Neural cell (in vitro differentiated cells): ENCODE measurements at regions not wholly inside any gene's neighbourhood (a gene's known extent, or its start where the extent isn't known, plus 50 kb on each side); places are given as distances from the start of the nearest gene placed in this dataset.

ENCODE experiments used
- H2AFZ ChIP-seq: fragments of 200-600, 300-800 bp; sonication (generic), shearing (Covaris generic); 2 replicates; pipeline ENCODE4 v1.6.0; 2014; ENCODE audit warnings: low read depth, mild to moderate bottlenecking, antibody characterized with exemption, low read length, moderate library complexity
- H3F3A ChIP-seq: fragments of 200-600 bp; shearing (Covaris generic); 2 replicates; pipeline ENCODE4 v1.6.1; 2016; ENCODE audit warnings: mild to moderate bottlenecking, moderate library complexity, mixed read lengths, antibody characterized with exemption, low read length; ENCODE audit not compliant: insufficient read depth, poor library complexity, severe bottlenecking
- H3K27ac ChIP-seq: fragments of 200-600, 300-800 bp; sonication (generic), shearing (Covaris generic); 2 replicates; pipeline ENCODE4 v1.5.1; 2014; ENCODE audit warnings: mild to moderate bottlenecking, low read length, moderate library complexity
- H3K27me3 ChIP-seq: fragments of 300-800, 200-600 bp; sonication (generic), shearing (Covaris generic); 2 replicates; pipeline ENCODE4 v1.6.0; 2014; ENCODE audit warnings: mild to moderate bottlenecking, low read depth, low read length, moderate library complexity; ENCODE audit not compliant: insufficient read depth
- H3K36me3 ChIP-seq: fragments of 300-800, 200-600 bp; sonication (generic), shearing (Covaris generic); 2 replicates; pipeline ENCODE4 v1.5.1; 2014; ENCODE audit warnings: mild to moderate bottlenecking, antibody characterized with exemption, low read length, moderate library complexity; ENCODE audit not compliant: insufficient read depth
- H3K4me2 ChIP-seq: fragments of 300-800, 200-600 bp; sonication (generic), shearing (Covaris generic); 2 replicates; pipeline ENCODE4 v1.6.0; 2014; ENCODE audit warnings: mild to moderate bottlenecking, low read length
- H3K4me3 ChIP-seq: fragments of 300-800, 200-600 bp; sonication (generic), shearing (Covaris generic); 2 replicates; pipeline ENCODE4 v1.5.1; 2014; ENCODE audit warnings: mild to moderate bottlenecking, low read length, moderate library complexity
- H3K79me2 ChIP-seq: fragments of 200-600 bp; shearing (Covaris generic); replicated peaks from 2 replicates; pipeline ENCODE4 v1.6.0; 2014; ENCODE audit warnings: mild to moderate bottlenecking, low read length, moderate library complexity; ENCODE audit not compliant: insufficient read depth
- H3K9ac ChIP-seq: fragments of 300-800, 200-600 bp; sonication (generic), shearing (Covaris generic); 2 replicates; pipeline ENCODE4 v1.6.1; 2016; ENCODE audit warnings: mild to moderate bottlenecking, low read length, mixed read lengths
- H3K9me2 ChIP-seq: fragments of 200-600 bp; shearing (Covaris generic); 2 replicates; pipeline ENCODE4 v1.6.1; 2016; ENCODE audit warnings: mild to moderate bottlenecking, low read length, mixed read lengths; ENCODE audit not compliant: insufficient read depth
- H3K9me3 ChIP-seq: fragments of 200-600, 300-800 bp; sonication (generic), shearing (Covaris generic); 2 replicates; pipeline ENCODE4 v1.6.1; 2016; ENCODE audit warnings: mild to moderate bottlenecking, mixed run types, low read length, moderate library complexity, mixed read lengths
- H4K20me1 ChIP-seq: fragments of 200-600 bp; shearing (Covaris generic); 2 replicates; pipeline ENCODE4 v1.6.1; 2016; ENCODE audit warnings: mild to moderate bottlenecking, mixed run types; ENCODE audit not compliant: insufficient read depth
- CTCF ChIP-seq: fragments of 450-650 bp; IDR thresholded peaks from 2 replicates; pipeline ENCODE4 v1.5.1; 2014; ENCODE audit warnings: antibody characterized with exemption, mild to moderate bottlenecking, moderate library complexity; ENCODE audit not compliant: poor library complexity, severe bottlenecking
- EP300 ChIP-seq: fragments of 450-650 bp; conservative IDR thresholded peaks from 2 replicates; pipeline ENCODE4 v1.6.1; 2014; ENCODE audit warnings: antibody characterized with exemption, mild to moderate bottlenecking, moderate library complexity; ENCODE audit not compliant: poor library complexity, severe bottlenecking
- EZH2 ChIP-seq: fragments of 200-600, 300-800 bp; shearing (Covaris generic), sonication (generic); IDR thresholded peaks from 2 replicates; pipeline ENCODE4 v1.6.1; 2014; ENCODE audit warnings: antibody characterized with exemption, low read length, borderline replicate concordance, mild to moderate bottlenecking; ENCODE audit not compliant: insufficient read depth, poor library complexity, severe bottlenecking
- MXI1 ChIP-seq: fragments of 450-650 bp; conservative IDR thresholded peaks from 2 replicates; pipeline ENCODE4 v1.6.1; 2014; ENCODE audit warnings: antibody characterized with exemption, mild to moderate bottlenecking; ENCODE audit not compliant: poor library complexity, severe bottlenecking
- POLR2AphosphoS5 ChIP-seq: IDR thresholded peaks from 2 replicates; pipeline ENCODE4 v1.6.1; 2012
- RAD21 ChIP-seq: fragments of 450-650 bp; conservative IDR thresholded peaks from 2 replicates; pipeline ENCODE4 v1.6.1; 2014; ENCODE audit warnings: antibody characterized with exemption, mild to moderate bottlenecking, moderate library complexity
- REST ChIP-seq: IDR thresholded peaks from 2 replicates; pipeline ENCODE4 v1.6.1; 2012; ENCODE audit warnings: borderline replicate concordance
- SMC3 ChIP-seq: fragments of 450-650 bp; conservative IDR thresholded peaks from 2 replicates; pipeline ENCODE4 v1.6.1; 2014; ENCODE audit warnings: antibody characterized with exemption, mild to moderate bottlenecking, moderate library complexity; ENCODE audit not compliant: poor library complexity
- TAF1 ChIP-seq: IDR thresholded peaks from 2 replicates; pipeline ENCODE4 v1.6.1; 2012; ENCODE audit warnings: low read depth

DNA sequence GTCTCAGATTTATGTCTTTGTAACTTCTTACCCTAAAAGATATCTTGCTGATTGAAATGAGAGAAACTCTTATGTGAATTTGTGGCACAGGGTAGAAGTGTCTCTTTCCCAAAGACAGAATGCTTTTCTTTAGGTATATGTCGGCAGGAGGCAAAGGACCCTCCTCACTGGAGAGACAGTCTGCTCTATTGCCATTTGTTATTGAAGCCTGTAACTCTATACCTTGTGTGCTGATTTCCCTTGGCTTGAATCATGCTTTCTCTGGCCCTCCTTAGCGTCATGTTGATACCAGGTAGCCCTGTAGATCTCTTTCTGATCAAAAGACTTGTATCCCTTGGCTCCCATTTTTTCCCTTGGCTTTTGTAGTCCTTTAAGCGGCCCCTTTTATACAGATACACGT is 284.3 kb downstream of the CXXC4 start (continued):
- no peak for TF ChIP-seq TAF1
- TF ChIP-seq EP300 = no peak

DNA sequence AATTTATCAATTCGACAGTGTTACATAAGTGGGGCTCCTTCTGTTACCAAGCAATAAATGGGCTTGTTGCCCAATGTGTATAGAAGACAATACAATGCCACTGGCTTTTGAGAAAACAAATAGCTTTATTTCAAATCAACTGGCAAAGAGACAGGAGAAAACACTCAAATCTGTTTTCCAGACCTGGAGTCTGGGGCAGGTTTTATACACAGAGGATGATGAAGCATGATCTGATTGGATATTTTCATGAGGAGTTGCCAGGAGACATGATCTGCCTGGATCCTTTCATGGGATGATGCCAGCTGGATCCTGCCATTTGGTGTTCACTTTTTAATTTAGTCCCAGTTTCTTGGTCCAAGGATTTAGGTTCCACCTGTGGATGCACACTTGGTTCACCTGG is 287.9 kb downstream of the CXXC4 start:
- no peaks in the 10 kb centered on the region for H3F3A ChIP-seq
- no peaks in the 10 kb centered on the region for H3K27me3 ChIP-seq
- no peaks in the 10 kb centered on the region for H3K9me3 ChIP-seq
- H3K4me2 ChIP-seq = no peak overlapping the region
- H3K9ac ChIP-seq = no peak overlapping the region
- H3K9me2 ChIP-seq = no peaks in the 10 kb centered on the region
- no peak overlapping the region for H2AFZ ChIP-seq
- H3K4me3 ChIP-seq = no peak overlapping the region
- H3K79me2 ChIP-seq = no peaks in the 10 kb centered on the region
- H4K20me1 ChIP-seq = no peaks in the 10 kb centered on the region
- no peaks in the 10 kb centered on the region for H3K36me3 ChIP-seq
- TF ChIP-seq EZH2 (no peak), RAD21 (no peak), EP300 (no peak), CTCF (no peak), POLR2AphosphoS5 (no peak)
- no peak overlapping the region for H3K27ac ChIP-seq

DNA sequence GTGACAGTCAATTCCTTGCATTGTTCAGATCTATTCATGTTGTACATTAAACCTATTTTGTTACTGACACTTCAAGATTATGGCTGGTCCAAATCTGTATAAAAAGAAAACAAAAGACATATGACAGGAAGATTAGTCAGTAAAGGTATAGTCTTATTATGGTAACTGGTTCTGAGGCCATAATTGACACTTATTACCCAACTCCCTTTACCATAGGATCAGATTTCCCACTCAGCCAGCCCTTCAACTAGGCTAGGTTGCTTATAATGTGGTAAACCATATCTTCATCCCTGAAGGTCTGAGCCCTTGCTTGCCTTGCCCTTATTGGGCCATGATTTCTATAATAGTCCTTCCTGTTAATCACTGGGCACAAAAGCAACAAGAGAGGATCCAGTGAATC is 289.6 kb downstream of the CXXC4 start:
- no peaks in the 10 kb centered on the region for H3F3A ChIP-seq
- H3K27me3 ChIP-seq = no peaks in the 10 kb centered on the region
- no peaks in the 10 kb centered on the region for H3K36me3 ChIP-seq
- no peak overlapping the region for H3K4me2 ChIP-seq
- no peak for TF ChIP-seq EZH2
- TF ChIP-seq MXI1 = no peak
- no peak for TF ChIP-seq EP300
- no peak for TF ChIP-seq TAF1
- no peak for TF ChIP-seq SMC3
- no peak overlapping the region for H3K27ac ChIP-seq
- no peak overlapping the region for H3K4me3 ChIP-seq
- no peaks in the 10 kb centered on the region for H3K79me2 ChIP-seq
- H4K20me1 ChIP-seq = no peaks in the 10 kb centered on the region
- H3K9me2 ChIP-seq = no peaks in the 10 kb centered on the region
- no peak overlapping the region for H2AFZ ChIP-seq
- H3K9me3 ChIP-seq = no peaks in the 10 kb centered on the region
- H3K9ac ChIP-seq = no peak overlapping the region

DNA sequence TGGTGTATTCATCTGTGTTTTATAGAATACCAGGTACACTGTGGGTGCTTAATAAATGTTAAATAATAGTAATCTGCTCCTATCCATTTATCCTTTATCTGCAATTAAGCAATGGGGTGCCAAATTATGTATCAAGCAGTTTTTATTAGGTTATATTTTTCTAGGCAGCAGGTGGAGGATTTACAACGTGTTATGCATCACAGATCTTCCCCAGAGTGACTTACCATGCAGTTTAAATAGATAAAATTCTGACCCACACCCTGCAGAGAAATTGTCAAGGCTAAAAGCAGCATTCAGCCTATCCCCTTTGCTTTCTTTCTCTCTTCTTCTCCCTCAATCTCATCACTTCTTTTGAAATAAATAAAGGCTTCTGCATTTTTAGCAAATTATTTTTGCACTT is 306.4 kb downstream of the CXXC4 start:
- Histone ChIP-seq H3K27ac (no peak overlapping the region), H3K79me2 (no peaks in the 10 kb centered on the region)

More for the DNA sequence above, 306.4 kb downstream of the CXXC4 start:
- Histone ChIP-seq H3K4me2 (peak overlapping the region; percentile 6), H4K20me1 (no peaks in the 10 kb centered on the region), H3K9ac (no peak overlapping the region), H3F3A (no peaks in the 10 kb centered on the region), H2AFZ (no peak overlapping the region), H3K36me3 (no peaks in the 10 kb centered on the region), H3K9me2 (no peaks in the 10 kb centered on the region), H3K4me3 (no peak overlapping the region), H3K27me3 (no peaks in the 10 kb centered on the region), H3K9me3 (no peaks in the 10 kb centered on the region)
- TF ChIP-seq MXI1 (no peak), SMC3 (no peak), CTCF (no peak), REST (no peak), TAF1 (no peak), EZH2 (no peak)
